GM18520 (cell line): ENCODE measurements at regions not wholly inside any gene's neighbourhood (a gene's known extent, or its start where the extent isn't known, plus 50 kb on each side); places are given as distances from the start of the nearest gene placed in this dataset.

Experiments used
- ATAC-seq: cut with Tn5 transposase; IDR thresholded peaks from one replicate; pipeline ENCODE4 v1.9.1; 2021; ENCODE audit not compliant: unreplicated experiment

DNA sequence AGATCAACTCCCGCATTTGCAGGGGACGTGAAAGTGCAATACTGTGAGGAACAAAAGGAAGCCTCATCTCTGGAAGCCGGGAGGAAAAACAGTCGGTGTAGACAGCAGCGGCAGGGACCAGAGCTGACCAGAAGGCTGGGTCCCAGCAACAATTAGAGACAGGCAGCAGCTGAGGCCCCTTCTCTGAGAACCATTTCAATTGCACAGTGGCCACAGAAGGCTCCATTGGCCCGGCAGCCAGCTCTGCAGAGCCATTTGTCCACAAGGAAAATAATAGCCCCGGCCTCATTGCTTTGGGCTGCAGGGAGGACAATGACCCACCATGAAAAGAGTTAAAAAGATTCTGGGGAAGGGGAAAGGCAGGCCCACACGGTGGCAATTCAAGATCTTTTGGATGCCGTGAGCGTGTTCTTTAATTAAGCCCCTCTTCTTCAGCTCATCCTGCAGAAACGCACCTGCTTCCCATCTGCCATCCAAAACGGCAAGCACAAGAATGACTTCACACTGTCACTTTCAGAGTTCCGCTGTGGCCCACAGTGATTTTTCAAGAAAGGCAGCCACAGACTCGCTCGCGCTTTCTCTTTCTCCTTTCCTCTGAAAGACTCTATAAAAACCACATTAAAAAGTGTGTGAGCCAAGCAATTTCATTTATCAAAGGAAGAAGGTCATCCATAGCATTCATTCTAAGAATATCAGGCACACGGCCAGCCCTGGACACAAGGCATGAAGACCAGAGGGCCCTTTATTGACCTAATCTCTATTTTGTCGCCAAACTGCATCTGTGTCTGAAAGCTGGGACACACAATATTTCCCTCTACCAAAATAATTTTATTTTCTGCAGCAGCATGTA, 293.6 kb downstream of the SOX11 start:
- no peak for ATAC-seq

DNA sequence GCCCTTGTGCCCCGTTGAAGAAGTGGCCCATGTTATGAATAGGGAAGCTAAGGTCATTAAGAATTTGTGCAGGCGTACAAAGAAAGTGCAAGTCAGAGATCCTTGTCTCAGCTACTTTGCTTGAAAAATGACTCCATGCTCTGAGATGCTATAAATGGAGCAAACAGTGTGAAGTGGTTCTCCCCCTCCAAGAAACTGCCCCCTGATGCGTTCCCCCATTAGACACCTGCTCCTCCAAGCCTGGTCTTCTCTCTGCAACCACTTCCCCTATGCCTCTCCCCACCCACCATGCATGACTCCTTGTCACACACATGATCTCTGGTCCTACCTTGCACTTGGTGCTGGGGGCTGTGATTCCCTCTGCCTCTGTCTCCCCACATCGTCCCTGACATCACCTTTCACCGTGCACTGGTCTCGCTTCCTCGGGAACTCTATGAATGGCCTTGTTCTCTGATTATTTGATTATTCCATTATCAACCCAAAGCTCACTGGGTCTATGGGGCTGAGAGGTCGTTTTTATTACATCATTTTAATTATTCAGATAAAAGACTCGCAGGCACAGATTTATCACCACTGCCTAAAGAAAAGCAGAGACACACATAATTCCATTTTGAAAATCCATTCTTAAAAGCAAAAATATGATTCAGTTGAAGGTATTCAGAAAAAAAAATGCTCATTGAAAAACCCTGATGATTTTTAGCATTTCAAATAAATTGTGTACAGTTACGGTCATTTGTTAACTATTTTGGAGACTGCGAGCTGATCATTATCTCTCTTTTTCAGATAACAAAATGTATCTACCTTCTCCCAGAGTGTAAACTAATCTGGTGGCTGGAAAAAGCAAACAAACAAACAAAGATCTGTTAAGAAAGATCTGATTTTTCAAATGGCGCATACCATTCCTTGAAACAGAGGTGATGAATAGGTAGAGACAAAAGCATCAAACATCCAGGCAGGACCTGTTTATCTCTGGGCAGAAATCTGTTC, 294.9 kb downstream of the SOX11 start:
- no peak for ATAC-seq

DNA sequence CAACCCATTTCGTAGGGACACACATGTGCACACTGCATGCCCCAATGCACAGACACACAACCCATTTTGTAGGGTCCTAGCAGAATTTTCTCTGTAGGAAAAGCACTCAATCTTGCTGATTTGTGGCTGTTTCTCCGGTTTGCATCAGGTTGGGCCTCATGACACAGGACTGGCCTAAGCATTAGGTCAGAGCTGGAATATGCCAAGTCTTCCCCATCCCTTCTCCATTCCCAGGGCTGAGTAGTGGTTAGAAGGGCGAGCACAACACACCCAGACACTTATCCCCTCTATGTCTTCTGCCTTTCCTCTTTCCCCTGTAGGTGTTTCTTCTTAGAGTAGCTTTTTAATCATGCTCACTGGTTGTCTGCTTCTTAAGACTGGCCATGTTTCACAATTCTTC, 295.9 kb downstream of the SOX11 start:
- no peak for ATAC-seq

DNA sequence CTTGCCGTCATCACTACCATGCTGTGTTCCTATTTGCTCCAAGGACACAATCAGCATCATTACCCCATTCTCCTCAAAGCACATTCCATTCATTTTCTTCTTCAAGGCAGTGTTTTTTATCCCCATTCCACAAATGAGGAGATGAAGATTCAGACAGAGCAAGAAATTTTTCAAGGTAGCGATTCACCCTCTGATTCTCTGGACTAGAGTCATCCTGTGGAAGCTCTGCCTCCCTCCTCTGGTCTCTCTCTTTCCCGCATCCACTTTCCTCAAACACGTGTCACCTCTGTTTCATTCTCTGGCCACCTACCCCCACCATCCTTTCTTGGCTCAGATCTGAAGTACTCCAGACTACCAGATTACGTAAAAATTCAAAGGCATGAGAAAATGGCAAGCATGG, 297.9 kb downstream of the SOX11 start:
- ATAC-seq: no peak

DNA sequence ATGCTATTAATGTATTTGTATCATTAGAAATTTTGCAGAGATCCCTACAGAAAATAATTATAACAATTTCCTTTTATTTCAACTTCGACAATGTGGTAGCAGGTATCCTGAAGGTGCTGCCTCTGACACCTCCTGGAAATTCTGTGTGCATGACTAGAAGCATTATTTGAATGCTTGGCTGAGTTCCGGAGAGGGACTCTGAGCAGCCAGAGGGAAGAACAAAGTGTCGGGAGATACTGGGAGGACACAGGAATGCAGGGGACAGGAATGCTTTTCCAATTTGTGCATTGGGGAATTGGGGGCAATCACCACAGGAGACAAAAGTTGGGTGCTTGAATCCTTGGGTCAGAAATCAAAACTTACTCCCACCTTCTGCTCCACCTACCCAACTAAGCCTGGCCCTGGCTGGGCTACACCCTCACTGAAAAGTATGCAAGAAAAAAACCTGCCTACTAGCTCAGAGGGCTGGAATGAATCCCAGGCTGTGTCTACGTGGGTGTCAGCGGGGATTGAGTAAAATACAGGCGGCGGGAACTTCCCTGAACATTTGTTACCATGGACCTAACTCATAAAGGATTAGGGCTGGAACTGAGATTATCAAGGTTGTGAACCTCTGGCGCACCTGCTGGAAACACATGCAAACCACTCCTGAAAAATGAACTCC, 299.3 kb downstream of the SOX11 start:
- ATAC-seq: no peak

DNA sequence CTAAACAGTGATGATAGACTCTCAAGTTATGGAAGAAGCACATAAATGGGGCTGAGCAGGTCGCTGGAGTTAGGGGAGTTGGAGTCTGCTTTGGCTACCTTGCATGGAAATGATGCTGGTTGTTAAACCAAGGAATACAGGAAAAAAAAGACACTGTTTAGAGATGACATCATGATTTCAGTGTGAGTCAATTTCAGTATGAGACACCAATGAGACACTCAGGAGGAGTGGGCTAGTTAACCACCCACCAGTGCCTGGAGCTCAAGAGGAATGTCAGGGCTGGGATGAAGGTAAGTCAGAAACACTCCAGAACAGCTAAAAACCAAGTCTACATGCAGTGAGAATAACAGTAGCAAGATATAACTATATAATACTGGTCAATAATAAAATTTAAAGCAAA, 303.6 kb downstream of the SOX11 start:
- no peak for ATAC-seq

DNA sequence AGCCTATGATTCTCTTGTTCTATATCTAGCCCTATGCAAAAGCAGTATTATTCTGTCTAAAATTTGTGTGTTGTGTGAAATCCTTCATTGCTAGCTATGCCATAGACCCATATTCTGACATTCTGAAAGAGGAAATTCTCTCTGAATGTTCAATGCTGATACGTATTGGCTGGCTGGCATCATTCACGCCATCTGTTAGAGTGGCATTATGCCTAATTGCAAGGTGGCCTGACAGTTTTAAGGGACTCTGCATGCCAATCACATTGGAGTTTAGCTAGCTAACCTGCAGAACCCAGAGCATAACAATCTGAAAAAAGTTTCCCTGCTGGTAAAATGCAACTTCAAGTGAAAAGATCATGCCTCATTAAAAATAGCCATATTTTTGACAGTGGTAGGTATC, 316.0 kb downstream of the SOX11 start:
- no peak for ATAC-seq

DNA sequence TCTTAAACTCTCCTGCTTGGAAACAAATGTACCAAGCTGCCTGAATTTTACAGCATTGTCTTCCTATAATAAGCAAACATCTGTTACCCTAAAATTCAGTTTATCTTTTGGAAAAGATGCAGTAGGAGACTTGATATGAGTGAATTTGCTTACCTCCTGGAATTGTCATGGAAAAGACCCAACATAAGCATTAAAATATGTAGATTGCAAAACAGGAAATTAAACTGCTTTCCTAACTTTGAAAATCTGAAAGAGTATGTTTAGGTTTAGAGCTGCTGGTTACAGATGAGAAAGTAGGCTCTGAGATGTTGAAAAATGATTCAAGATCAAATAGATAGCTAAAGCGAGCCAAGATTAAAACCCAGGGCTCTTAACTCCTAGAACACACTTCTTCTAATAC, 316.5 kb downstream of the SOX11 start:
- no peak for ATAC-seq

DNA sequence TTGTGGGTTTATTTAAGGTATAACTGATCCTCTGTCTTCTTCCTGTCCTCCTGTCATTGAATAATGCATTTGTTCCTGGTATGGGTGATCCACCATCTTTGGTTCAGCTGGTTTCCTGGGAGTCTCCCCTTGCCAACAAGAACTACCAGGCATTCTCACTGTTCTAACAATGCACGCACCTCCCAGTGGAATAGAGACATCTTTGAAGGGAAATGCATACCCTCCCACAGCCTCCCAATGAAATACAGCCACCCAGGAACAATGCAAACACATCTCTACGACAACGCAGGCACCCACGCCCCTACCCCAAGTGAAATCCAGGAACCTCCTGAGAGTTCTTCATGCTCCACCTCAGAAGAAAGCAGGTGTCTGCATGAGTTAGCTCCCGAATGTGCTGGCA, 318.0 kb downstream of the SOX11 start:
- no peak for ATAC-seq

DNA sequence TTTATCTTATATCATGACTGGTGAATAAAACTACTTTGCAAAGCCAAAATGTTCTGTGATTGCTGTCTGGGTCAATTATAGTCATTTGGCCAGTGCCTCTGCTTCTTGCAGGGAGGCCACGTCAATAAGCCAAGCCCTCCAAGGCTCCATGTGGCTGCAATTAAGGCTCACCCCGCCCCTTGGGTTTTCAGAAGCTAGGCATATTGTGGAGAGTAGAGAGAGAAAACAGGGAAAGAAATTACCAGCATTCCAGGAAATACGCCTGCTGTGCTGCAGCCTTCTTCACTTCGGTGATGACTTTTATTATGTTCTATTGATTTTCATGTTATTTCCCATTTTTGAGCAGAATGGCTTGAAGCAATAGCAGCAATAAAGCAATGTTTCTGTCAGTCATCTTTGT, 319.7 kb downstream of the SOX11 start:
- no peak for ATAC-seq

DNA sequence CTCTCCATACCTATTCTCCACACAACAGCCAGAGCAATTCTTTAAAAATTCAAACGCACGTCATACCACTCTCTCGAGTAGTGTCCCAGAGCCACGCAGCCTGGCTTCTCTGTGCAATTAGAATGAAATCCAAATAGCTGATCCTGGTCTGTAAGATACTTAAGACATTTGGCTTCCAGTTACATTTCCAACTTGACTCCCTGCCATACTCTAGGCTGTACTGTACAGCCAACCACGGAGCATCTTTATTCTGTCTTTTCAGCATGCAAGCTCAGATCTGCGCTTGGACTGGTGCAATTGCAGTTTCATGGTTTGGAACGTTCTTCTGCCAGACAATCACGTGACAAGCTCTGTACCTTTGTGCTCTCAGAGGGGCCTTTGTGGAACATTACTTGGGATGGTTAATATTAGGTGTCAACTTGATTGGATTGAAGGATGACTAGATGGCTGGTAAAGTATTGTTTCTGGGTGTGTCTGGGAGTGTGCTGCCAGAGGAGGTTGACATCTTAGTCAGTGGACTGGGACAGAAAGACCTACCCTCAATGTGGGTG, 325.6 kb downstream of the SOX11 start:
- no peak for ATAC-seq

DNA sequence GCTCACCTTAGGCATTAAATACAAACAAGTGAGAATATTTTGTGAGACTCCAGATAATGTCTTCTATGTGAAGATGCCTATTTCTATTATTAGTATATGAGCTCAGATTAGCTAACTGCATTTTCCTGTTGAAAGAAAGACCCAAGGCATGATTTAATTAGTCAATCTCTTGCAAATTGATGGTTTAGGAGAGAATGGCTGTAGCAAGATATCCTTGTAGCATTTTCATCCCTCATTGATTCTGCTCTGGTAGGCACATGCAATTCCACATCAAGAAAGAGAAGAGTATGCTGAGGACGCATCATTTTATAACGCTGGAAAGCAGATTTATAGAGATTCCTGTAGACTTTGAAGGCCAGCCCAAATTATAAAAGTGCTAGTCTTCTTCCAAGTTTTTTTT, 332.0 kb downstream of the SOX11 start:
- no peak for ATAC-seq

DNA sequence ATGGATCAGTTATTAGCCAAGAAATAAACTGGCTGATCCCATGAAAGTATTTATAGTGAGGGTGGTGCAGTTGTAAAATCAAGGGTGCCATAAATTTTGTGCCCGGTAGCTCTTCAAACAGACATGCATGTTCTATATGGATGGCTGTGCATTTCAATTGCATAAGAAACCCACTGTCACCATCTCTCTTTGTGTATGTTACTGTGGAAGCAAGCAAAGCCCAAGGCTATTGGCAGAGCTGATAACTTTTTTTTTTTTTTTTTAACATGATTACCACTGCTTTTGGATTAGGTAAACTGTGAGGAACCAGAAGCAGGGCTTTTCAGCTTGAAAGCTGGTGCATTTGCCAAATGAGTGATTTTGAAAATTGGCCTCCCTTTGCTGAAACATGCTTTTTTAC, 332.6 kb downstream of the SOX11 start:
- ATAC-seq: no peak

DNA sequence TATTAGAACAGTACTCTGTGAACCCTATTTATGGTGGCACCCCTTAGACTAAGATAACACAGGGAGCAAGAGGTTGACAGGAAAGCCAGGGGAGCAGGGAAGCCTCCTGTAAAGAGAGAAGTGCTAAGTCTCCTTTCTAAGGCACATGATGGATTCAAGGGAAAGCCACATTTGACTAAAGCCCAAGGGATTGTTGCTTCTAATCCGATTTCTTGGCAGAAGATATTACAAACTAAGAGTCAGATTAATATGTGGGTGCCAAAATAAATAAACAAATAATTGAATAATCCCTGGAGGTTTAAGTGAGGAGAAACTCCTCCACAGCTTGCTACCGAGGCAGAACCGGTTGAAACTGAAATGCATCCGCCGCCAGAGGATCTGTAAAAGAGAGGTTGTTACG, 333.2 kb downstream of the SOX11 start:
- ATAC-seq: no peak

DNA sequence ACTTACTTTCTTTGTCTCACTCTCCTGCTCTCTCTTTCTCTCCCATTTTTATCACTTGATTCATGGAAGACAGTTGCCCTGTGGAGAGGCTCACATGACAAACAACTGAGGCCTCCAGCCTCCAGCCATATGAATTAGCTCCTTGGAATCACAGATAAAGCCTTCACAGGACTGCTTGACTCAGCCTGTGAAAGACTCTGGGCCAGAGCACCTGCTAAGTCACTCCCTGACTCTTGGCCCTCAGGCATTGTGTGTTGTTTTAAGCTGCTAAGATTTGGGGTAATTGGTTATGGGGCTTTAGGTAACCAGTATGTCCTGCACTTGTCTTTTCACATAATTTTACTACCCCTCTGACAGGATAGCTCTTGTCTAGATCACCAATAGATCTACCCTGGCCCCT, 334.9 kb downstream of the SOX11 start:
- no peak for ATAC-seq

DNA sequence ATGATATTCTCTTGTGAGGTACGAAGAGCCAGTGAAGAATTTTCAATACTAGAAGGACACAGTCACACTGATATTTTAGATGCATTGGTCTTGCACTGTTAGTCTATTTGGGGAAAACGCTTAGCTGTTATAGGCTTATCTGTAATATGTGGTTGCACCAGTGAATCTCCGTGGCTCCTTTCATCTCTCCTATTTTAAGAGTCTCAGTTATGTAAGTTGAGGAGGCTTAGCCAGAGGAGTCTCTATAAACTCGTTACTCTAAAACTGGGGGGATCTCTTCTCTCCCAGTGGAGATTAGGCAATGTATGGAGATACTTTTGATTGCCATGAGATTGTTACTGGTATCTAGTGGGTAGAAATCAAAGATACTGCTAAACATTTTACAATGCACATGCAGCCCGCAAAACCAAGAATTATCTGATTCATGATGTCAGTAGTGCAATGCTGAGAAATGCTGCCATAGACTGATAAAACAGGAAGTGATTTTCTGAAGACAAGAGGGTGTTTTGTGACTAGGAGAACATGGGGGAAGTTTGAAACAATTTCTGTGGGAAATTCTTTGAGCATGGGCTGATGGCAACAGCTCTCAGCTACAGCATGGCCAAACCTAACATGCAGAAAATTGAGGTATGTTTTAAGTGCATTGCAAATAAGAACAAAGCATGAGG, 339.1 kb downstream of the SOX11 start:
- ATAC-seq: no peak

DNA sequence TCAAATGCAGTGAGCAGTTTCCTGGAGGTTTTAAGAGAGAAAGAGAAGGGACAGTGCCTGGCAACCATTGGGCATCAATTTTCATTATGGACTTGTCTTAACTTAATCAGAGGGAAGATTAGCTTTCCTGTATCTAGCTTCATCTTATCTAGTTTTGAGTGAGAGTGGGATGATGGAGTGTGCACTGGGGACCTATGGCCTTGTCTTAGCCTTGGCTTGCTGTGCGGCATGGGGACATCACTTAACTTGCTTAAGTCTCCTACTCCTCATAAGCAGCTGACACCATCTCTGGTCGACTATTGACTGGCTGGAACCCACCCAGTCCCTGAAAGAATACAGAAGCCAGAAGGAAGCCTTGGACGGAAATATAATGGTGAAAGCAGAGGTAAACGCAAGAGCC, 344.0 kb downstream of the SOX11 start:
- no peak for ATAC-seq

DNA sequence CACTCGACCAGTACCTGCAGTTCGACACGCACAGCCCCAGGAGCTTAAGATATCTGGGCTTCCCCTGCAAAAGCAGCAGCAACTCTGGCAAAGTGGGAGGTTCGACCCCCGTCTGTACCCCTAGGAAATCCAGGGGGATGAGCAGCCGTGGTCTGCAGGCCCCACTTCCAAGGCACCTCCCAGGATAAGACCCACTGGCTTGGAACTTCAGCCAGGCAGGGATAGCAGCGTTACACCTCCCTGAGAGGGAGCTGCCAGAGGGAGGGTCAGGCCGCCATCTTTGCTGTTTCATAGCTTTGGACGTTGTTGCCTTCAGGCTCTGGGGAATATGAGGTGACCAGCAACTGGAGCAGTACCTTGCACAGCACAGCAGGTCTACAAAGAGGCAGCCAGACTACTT, 351.1 kb downstream of the SOX11 start:
- no peak for ATAC-seq

DNA sequence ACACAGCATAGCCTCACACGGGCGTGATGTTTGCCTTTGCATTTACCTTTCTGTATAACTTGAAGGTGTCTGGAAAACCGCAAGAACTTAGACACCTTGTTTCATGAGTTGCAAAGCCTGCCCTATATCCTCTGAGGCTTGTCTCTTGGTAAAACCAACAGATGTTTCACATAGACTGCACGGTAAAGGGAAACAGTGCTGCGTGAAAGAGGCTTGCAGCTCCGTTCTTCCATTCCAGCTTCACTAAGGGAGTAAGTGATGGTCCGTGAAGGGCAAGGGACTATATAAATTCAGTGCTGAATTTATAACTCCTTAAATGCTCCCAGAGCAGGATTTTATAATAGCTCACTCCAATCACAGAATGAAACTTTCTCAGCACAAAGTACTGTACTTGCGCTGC, 360.5 kb downstream of the SOX11 start:
- no peak for ATAC-seq

DNA sequence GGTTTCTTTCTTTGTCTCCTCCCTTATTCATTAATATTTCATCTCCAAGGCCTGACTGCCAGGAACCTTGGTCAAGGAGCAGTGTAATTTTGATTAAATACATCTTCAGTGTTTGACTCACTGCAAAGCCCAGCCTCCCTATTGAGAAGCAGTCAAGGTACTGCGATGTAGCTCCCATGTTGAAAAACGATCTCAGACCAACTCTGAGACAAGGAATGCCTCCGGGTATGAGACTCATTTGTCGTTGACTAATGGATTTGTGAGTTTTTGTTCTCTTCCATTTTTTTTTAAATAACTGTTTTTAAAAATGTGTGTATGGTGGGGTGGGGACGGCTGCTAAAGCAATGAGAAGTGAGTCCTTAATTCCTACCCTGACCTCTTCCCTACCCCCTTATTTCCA, 361.6 kb downstream of the SOX11 start:
- no peak for ATAC-seq
